KOPT-K1 (cell line): ENCODE measurements at regions not wholly inside any gene's neighbourhood (a gene's known extent, or its start where the extent isn't known, plus 50 kb on each side); places are given as distances from the start of the nearest gene placed in this dataset.

Experiments used
- H3K27ac ChIP-seq: fragments of 200-600 bp; sonication (generic); 2 replicates; pipeline ENCODE4 v1.5.1; 2016; ENCODE audit warnings: antibody characterized with exemption, mild to moderate bottlenecking, low read depth, low read length; ENCODE audit not compliant: poor library complexity, severe bottlenecking
- H3K36me3 ChIP-seq: fragments of 200-600 bp; sonication (generic); 2 replicates; pipeline ENCODE4 v1.5.1; 2017; ENCODE audit warnings: antibody characterized with exemption, mild to moderate bottlenecking, low read length, moderate library complexity; ENCODE audit not compliant: insufficient read depth
- H3K9me3 ChIP-seq: fragments of 200-600 bp; sonication (generic); 2 replicates; pipeline ENCODE4 v1.5.1; 2017; ENCODE audit warnings: antibody characterized with exemption, low read length, mild to moderate bottlenecking; ENCODE audit not compliant: insufficient read depth, poor library complexity, severe bottlenecking

- Histone ChIP-seq H3K27ac (no peak overlapping the region), H3K36me3 (no peaks in the 10 kb centered on the region), H3K9me3 (peaks cover 11% of the 10 kb centered on the region)
Observed at GRCh38 chr7:115128154-115128553, 206.3 kb downstream of the MDFIC start.

GRCh38 chr7:115127399-115128021 lies 205.6 kb downstream of the MDFIC start:
- no peaks in the 10 kb centered on the region for H3K36me3 ChIP-seq
- H3K9me3 ChIP-seq = peaks cover 5% of the 10 kb centered on the region
- no peak overlapping the region for H3K27ac ChIP-seq

- Histone ChIP-seq H3K27ac (no peak overlapping the region), H3K36me3 (no peaks in the 10 kb centered on the region), H3K9me3 (no peaks in the 10 kb centered on the region)
Observed at GRCh38 chr7:115125750-115126149, 203.9 kb downstream of the MDFIC start.

DNA sequence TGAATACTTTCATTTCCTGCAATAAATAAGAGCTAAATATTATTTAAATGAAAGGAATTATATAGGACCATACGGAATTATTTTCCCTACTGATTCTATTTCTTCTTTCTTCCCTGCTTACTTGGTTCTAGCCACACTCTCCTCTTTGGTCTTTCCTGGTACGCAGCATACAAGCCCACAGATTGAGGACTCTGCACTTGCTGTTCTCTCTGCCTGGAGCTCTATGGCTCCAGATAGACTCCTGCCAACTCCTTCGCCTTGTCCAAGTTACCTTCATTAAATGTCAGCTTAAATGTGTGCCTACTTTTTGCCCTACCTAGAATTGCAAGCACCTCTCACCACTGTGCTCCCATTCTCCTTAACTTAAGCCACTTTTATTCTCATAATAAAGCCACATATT lies 203.4 kb downstream of the MDFIC start:
- no peaks in the 10 kb centered on the region for H3K9me3 ChIP-seq
- H3K36me3 ChIP-seq = no peaks in the 10 kb centered on the region
- no peak overlapping the region for H3K27ac ChIP-seq

DNA sequence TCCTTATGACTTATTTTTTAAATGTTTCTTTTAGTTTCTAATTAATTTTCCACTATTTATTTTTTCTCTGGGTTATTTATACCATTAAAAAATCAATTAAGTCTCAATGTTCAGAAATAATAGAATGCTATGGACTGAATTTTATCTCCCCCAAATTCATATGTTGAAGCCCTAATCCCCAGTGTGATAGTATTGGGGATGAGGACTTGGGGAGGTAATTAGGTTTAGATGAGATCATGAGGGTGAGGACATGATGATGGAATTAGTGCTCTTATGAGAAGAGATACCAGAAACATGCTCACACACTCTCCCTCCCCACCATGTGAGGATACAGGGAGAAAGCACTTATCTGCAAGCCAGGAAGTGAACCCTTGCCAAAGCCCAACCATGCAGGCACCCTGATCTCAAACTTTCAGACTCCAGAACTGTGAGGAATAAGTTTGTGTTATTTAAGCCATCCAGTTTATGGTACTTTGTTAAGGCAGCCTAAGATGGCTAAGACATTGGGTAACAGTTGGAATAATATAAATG lies 202.6 kb downstream of the MDFIC start:
- Histone ChIP-seq H3K9me3 (no peaks in the 10 kb centered on the region), H3K27ac (no peak overlapping the region), H3K36me3 (no peaks in the 10 kb centered on the region)

DNA sequence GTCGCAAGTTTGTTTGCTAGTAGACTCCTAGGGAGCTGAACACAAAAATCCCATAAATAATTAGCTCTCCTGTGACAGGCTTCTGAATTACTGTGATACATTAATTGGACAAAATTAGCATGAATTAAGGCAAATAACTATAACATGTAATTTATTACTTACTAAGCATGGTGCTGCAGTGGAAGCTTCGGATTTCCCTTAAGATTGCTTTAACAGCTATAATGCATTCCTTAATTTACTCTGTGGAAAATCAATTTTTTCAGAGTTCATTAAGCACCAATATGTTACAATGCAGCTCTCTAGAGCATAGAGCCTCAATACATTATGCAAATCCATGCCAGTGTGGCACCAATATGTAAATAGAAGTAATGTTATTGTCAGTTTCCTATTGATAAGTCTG lies 201.5 kb downstream of the MDFIC start:
- Histone ChIP-seq H3K36me3 (no peaks in the 10 kb centered on the region), H3K27ac (no peak overlapping the region)

GRCh38 chr7:115122388-115122787 lies 200.5 kb downstream of the MDFIC start:
- Histone ChIP-seq H3K36me3 (no peaks in the 10 kb centered on the region), H3K27ac (no peak overlapping the region), H3K9me3 (peaks cover 6% of the 10 kb centered on the region)

More for the DNA sequence above, 201.5 kb downstream of the MDFIC start:
- H3K9me3 ChIP-seq = peaks cover 6% of the 10 kb centered on the region

DNA sequence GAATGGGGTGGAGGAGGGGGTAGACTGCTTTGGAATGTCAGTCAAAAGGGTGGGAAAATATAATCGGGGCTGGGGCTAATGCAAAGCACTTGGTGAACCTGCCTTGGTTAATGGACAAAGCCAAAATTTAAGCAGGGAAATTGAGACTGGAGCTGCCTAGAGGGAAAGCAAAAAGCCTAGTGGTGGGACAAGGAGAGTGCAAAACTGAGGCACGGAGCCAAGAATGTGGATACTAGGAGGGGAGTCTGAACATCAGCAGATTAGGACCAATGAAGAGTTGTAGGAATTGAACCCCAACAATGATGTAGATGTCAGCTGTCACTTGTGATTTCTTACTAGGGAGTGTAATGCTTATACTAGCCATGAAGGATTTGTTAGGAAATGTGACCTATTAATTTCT lies 195.9 kb downstream of the MDFIC start:
- Histone ChIP-seq H3K27ac (no peak overlapping the region), H3K36me3 (no peaks in the 10 kb centered on the region), H3K9me3 (peaks cover 6% of the 10 kb centered on the region)

GRCh38 chr7:115116773-115117715 lies 195.2 kb downstream of the MDFIC start:
- no peak overlapping the region for H3K27ac ChIP-seq
- no peaks in the 10 kb centered on the region for H3K36me3 ChIP-seq
- peaks cover 6% of the 10 kb centered on the region for H3K9me3 ChIP-seq

GRCh38 chr7:115113776-115114175 lies 191.9 kb downstream of the MDFIC start:
- H3K9me3 ChIP-seq = peaks cover 2% of the 10 kb centered on the region
- no peak overlapping the region for H3K27ac ChIP-seq
- no peaks in the 10 kb centered on the region for H3K36me3 ChIP-seq

DNA sequence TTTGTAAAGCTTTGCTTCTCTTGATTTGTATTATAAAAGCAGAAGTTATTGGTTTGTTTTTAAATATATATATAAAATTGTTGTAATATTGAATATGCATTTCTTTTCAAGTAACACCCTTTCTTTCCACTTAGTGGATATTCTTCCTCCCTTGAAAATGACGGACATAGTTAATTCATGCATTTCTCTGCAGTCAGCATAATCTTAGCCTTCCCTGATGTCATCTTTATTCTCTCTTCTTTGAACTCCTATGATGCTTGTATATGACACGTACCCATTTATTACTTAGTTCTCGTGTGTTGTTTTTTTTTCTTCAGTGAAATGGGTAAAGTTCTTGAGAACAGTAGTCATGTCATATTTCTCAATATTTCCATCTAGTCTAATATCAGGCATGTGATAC lies 191.2 kb downstream of the MDFIC start:
- no peak overlapping the region for H3K27ac ChIP-seq

GRCh38 chr7:115110523-115110922 lies 188.6 kb downstream of the MDFIC start:
- Histone ChIP-seq H3K27ac (no peak overlapping the region), H3K9me3 (peaks cover 15% of the 10 kb centered on the region)

More for the DNA sequence above, 191.2 kb downstream of the MDFIC start:
- Histone ChIP-seq H3K9me3 (no peaks in the 10 kb centered on the region), H3K36me3 (no peaks in the 10 kb centered on the region)

DNA sequence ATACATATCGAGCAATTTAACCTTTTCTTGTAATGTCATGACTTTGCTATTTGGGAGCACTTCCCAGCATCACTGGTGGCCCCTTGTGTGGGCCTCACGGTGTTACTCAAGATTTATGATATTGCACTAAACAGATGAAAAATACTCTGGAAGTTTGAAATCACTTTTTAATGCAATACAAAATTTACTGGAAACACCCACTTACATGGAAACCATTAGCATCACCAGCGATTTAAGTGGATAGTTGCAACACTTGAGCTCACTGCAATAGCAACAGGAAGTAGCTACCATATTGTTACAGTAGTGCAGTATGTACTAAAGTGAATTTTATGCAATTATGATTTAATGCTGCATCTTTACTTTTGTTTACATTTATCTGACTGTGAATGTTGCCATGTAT lies 184.4 kb downstream of the MDFIC start:
- no peak overlapping the region for H3K27ac ChIP-seq
- no peaks in the 10 kb centered on the region for H3K36me3 ChIP-seq
- peaks cover 15% of the 10 kb centered on the region for H3K9me3 ChIP-seq

More at GRCh38 chr7:115110523-115110922, 188.6 kb downstream of the MDFIC start:
- no peaks in the 10 kb centered on the region for H3K36me3 ChIP-seq

DNA sequence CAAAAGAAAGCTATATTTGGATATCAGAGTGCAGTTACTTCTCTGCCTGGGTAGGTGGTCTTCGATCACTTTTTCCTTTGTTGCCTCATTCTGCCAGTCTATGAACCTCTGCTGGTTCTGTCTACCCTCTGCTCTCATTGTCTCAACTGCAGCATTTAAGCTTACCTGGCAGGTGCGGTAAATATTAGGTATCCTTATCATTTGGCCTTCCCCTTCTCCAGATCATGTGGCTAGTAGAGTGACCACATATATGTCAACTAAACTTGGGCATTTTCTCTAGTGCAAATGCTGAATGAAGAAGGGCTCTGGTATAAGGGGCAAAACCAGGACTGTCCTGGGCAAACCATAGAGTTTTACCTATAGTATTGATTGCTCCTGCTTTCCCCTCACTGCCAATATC lies 180.8 kb downstream of the MDFIC start:
- H3K27ac ChIP-seq = no peak overlapping the region
- no peaks in the 10 kb centered on the region for H3K36me3 ChIP-seq
- H3K9me3 ChIP-seq = peaks cover 17% of the 10 kb centered on the region

GRCh38 chr7:115101199-115101598 lies 179.3 kb downstream of the MDFIC start:
- H3K9me3 ChIP-seq = peaks cover 7% of the 10 kb centered on the region
- no peaks in the 10 kb centered on the region for H3K36me3 ChIP-seq
- no peak overlapping the region for H3K27ac ChIP-seq
